Uterus (tissue), 2 donors: ENCODE measurements at regions not wholly inside any gene's neighbourhood (a gene's known extent, or its start where the extent isn't known, plus 50 kb on each side); places are given as distances from the start of the nearest gene placed in this dataset.

ENCODE experiments used
- CTCF ChIP-seq, 4 experiments: fragments of 200-600 bp in 2 of 4; fragments of 450-650 bp in 2 of 4; sonication (generic) in 2 of 4; IDR thresholded peaks; one replicate each; pipeline ENCODE4 v1.5.1; 2016 to 2019; ENCODE audit warnings: antibody characterized with exemption in 4 of 4, mild to moderate bottlenecking in 2 of 4, moderate library complexity in 1 of 4
- POLR2A ChIP-seq, 2 donors: fragments of 450-650 bp; IDR thresholded peaks; one replicate each; pipeline ENCODE4 v1.6.1; 2016; ENCODE audit warnings: antibody characterized with exemption in 2 of 2, mild to moderate bottlenecking in 1 of 2, moderate library complexity in 1 of 2

GRCh38 chr4:128603081-128603480 lies 206.4 kb upstream of the JADE1 start:
- TF ChIP-seq CTCF (IDR thresholded peaks at IDR 0.05): no peak
- no peak for TF ChIP-seq POLR2A (IDR thresholded peaks at IDR 0.05)
